Mesothelial cell of epicardium (in vitro differentiated cells): ENCODE measurements at regions not wholly inside any gene's neighbourhood (a gene's known extent, or its start where the extent isn't known, plus 50 kb on each side); places are given as distances from the start of the nearest gene placed in this dataset.

Source experiments
- DNase-seq, 2 experiments: peaks; one replicate each; pipeline ENCODE4 v3.0.0; 2021; ENCODE audit warnings: low spot score in 2 of 2; ENCODE audit not compliant: unreplicated experiment in 2 of 2
- H3K27ac Mint-ChIP-seq: 2 replicates; pipeline ENCODE4 v1.8.0; 2021; ENCODE audit warnings: mixed read lengths
- H3K27me3 Mint-ChIP-seq: 2 replicates; pipeline ENCODE4 v1.8.0; 2021; ENCODE audit warnings: low read depth, mixed read lengths
- H3K36me3 Mint-ChIP-seq: 2 replicates; pipeline ENCODE4 v1.8.0; 2021; ENCODE audit warnings: mixed read lengths
- H3K4me1 Mint-ChIP-seq: 2 replicates; pipeline ENCODE4 v1.8.0; 2021; ENCODE audit warnings: mixed read lengths
- H3K4me3 Mint-ChIP-seq: 2 replicates; pipeline ENCODE4 v1.8.0; 2021; ENCODE audit warnings: mild to moderate bottlenecking, moderate library complexity, mixed read lengths
- H3K9me3 Mint-ChIP-seq: 2 replicates; pipeline ENCODE4 v1.8.0; 2021; ENCODE audit warnings: mixed read lengths
- TF ChIP-seq, protein P1 (sequence below): fragments of 200-600 bp; sonication (generic); IDR thresholded peaks from one replicate; pipeline ENCODE4 v1.5.0; 2021; ENCODE audit warnings: antibody characterized with exemption; ENCODE audit not compliant: unreplicated experiment

DNA sequence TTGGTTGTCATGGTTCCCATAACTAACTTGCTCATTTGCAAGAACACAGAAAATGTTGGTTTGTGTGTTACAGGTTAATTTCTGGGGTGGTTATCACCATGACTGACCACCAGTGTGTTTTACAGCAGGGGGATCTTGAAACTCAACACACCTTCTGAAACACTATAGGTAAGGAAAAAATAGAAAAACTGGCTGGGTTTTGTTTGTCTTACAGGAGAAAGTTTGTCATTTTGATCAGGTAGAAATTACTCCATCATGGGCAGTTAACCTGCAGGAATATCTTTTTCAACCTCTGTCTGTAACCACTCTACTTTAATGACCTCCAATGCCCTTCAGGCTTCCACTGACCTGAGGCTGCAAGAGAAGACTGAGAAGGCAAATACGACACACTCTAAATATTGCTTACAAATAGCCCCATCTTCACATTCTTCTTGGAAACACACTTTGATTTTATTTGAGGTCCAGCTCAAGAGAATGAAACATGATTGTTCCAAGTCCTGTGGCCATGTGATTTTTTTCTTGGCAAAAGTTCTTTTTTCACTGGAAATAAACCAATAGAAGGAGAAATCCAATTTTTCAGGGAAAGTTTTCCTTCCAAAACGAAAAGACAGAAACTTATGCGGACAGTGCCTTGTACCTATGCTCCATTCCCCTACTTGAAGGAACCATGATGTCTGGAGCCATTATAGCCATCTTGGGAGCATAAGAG lies 428.7 kb upstream of the SALL1 start:
- DNase-seq, result no peak
- TF ChIP-seq, protein P1, sequence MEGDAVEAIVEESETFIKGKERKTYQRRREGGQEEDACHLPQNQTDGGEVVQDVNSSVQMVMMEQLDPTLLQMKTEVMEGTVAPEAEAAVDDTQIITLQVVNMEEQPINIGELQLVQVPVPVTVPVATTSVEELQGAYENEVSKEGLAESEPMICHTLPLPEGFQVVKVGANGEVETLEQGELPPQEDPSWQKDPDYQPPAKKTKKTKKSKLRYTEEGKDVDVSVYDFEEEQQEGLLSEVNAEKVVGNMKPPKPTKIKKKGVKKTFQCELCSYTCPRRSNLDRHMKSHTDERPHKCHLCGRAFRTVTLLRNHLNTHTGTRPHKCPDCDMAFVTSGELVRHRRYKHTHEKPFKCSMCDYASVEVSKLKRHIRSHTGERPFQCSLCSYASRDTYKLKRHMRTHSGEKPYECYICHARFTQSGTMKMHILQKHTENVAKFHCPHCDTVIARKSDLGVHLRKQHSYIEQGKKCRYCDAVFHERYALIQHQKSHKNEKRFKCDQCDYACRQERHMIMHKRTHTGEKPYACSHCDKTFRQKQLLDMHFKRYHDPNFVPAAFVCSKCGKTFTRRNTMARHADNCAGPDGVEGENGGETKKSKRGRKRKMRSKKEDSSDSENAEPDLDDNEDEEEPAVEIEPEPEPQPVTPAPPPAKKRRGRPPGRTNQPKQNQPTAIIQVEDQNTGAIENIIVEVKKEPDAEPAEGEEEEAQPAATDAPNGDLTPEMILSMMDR, result no peak
- no peaks in the 10 kb centered on the region for H3K4me1 Mint-ChIP-seq
- H3K4me3 Mint-ChIP-seq, result no peak overlapping the region
- no peaks in the 10 kb centered on the region for H3K9me3 Mint-ChIP-seq
- H3K27me3 Mint-ChIP-seq, result peaks cover 51% of the 10 kb centered on the region
- H3K36me3 Mint-ChIP-seq, result no peaks in the 10 kb centered on the region
- H3K27ac Mint-ChIP-seq, result no peak overlapping the region

DNA sequence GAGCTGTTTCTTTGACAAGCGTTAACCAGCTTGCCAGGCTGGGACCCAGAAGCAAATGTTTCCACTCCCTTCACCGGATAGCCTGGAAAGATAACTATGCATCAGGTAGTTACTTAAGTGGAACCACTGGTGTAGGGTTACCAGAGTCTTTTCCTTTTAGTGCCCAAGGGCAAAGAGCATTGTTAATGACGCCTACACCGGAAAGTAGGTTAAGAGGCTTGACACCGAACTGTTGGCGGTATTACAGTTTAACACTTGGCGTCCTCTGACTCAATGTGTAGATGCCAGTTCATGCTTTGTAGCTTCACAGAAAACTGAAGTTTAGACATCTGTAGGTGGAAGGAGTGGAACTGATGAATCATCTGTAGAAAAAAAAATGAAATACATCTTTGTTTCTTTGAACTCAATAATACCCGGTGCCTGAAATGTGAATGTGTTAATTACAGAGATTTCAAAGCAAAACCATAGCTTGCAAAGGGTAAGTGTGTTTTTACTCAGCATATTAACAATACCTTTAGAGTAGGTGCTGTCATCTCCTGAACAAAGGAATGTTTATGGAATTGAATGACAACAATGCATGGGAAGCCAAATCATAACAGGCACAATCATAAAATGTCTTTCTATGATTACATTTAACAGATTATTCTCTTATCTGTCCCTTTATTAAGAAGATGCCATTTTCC lies 426.7 kb upstream of the SALL1 start:
- TF ChIP-seq, protein P1, result no peak
- Mint-ChIP-seq H3K27ac (no peak overlapping the region), H3K36me3 (no peaks in the 10 kb centered on the region), H3K4me1 (no peaks in the 10 kb centered on the region), H3K27me3 (peaks cover 63% of the 10 kb centered on the region), H3K9me3 (no peaks in the 10 kb centered on the region), H3K4me3 (no peak overlapping the region)
- no peak for DNase-seq

DNA sequence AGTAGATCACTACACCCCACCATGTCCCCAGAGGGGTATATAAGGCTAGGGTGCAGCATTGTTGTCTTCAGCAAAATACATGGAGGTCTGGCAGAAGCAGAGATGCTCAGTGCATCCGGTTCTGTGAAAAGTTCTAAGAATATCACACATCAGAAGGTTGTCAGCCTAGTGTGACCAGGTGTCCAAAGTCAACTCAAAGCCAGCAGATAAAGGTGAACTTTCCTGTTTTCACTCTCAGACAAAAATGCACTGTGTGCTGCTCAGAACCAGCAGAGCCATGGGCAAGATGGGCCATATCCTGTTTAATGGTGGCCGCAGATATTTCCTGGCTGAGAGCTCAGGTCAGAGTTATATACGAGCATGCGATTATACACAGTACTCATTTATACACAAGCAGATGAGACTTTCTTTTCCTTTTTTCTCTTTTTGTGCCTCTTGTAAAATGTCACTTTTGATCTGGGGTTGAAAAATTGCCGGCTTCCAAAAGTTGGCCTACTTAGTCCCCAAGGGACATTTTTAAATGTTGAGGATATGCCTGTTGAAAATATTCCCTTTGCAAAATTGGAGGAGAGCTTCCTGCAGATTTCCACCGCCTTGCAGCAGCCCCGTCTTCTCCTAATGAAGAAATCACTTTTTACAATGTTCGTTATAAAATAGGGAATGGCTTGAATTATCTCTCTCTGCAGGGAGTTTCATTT lies 425.6 kb upstream of the SALL1 start:
- H3K9me3 Mint-ChIP-seq, result no peaks in the 10 kb centered on the region
- peaks cover 72% of the 10 kb centered on the region for H3K27me3 Mint-ChIP-seq
- H3K36me3 Mint-ChIP-seq, result no peaks in the 10 kb centered on the region
- TF ChIP-seq, protein P1, result no peak
- H3K4me3 Mint-ChIP-seq, result no peak overlapping the region
- no peak overlapping the region for H3K27ac Mint-ChIP-seq
- DNase-seq, result no peak
- no peaks in the 10 kb centered on the region for H3K4me1 Mint-ChIP-seq

DNA sequence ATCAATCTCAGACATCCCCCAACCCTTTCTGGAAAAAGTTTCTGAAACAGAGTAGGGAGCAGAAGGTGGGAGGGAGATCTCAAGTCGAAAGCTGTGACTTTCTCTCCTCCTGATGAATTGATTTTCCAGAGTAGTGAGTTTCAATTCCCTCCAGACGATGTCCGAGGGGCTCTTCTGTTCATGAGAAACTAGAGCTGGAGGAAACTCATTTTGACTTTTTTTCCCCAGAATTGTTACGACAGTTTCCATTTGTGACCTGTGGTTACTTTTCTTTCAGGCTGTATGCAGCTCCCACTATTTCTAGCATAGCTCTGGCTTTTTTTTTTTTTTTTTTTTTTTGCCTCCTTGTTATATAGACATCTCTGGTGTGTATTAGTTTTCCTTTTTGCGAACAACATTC lies 422.1 kb upstream of the SALL1 start:
- Mint-ChIP-seq H3K27me3 (peaks cover 64% of the 10 kb centered on the region), H3K4me1 (no peaks in the 10 kb centered on the region), H3K36me3 (no peaks in the 10 kb centered on the region), H3K9me3 (no peaks in the 10 kb centered on the region), H3K27ac (no peak overlapping the region), H3K4me3 (no peak overlapping the region)
- no peak for DNase-seq
- TF ChIP-seq, protein P1, result no peak

DNA sequence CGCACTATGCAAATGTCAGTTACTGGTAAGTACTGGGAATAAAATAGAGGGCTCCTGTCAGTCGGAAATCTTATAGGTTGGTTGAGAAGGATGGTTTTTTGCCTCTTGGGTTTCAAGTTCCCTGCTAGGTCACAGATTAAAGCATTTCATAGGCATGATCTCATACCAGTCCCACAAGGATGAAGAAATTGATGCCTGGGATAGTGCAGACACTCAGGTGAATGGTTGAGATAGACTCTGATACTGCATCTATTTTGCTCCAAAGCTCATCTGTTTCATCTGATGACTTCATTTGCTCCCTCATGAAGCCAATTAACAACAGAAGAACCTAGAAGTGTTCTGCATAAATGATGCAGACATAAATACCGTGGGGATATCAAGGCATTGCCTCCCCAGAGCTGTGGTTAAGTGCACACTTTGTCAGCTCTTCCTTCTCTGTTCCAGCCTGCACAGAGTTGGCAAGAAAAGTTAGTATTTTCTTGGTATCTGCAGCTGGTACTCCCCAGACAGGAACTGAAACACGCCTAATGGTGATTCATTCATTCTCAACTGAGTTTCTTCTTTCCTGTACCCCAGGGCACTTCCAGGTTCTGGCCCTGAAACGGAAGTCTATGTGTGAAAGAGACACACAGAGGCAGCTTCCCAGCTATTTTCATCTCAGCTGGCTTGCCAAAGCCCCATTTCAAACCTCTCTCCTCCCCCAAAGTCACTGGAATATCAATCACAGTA lies 418.3 kb upstream of the SALL1 start:
- H3K27ac Mint-ChIP-seq, result no peak overlapping the region
- peaks cover 30% of the 10 kb centered on the region for H3K27me3 Mint-ChIP-seq
- H3K9me3 Mint-ChIP-seq, result peaks cover 4% of the 10 kb centered on the region
- DNase-seq, result no peak
- TF ChIP-seq, protein P1, result no peak
- H3K36me3 Mint-ChIP-seq, result no peaks in the 10 kb centered on the region
- no peaks in the 10 kb centered on the region for H3K4me1 Mint-ChIP-seq
- H3K4me3 Mint-ChIP-seq, result no peak overlapping the region
